ENCODE measurements at regions not wholly inside any gene's neighbourhood (a gene's known extent, or its start where the extent isn't known, plus 50 kb on each side); places are given as distances from the start of the nearest gene placed in this dataset.

- intact Hi-C loops (cut with micrococcal nuclease; ENCODE audit: unreplicated experiment): loop anchor here (1.0 to 2.0 kb wide), 3 partner anchors 30 to 51 kb away; no protein-coding TSS in a partner anchor
- DNase-seq (ENCODE audit: low spot score) (peak; percentile 95), FAIRE-seq (peak; percentile 63), ATAC-seq (peak; percentile 75)
- peak overlapping the region in 1 of 3 experiments; percentile 18; a peak in 1 of 6 replicates for H3K4me3 ChIP-seq (replicated peaks in 1 of 3; ENCODE audit: insufficient read depth in 1 of 3, low read depth in 2 of 3, low read length in 3 of 3)
- POLR2A ChIA-PET: no interaction called here
- in situ Hi-C loops (cut with HindIII; ENCODE audit: extremely low pct_ligation_motif_present, low pct_unique_long_range_greater_than_20kb): no loop called here
- no peaks in the 10 kb centered on the region for H3K79me2 ChIP-seq (ENCODE audit: insufficient read depth, low read length)
- CTCF ChIA-PET (ENCODE audit: low intra/inter-chr PET ratio, low total read pairs): no interaction called here
- H2AFZ ChIP-seq (ENCODE audit: low read length): no peak overlapping the region
- H3K9me3 ChIP-seq (ENCODE audit: low read length): no peaks in the 10 kb centered on the region
- peak overlapping the region; percentile 63 for H3K4me2 ChIP-seq (ENCODE audit: low read depth, low read length)
- peak overlapping the region; percentile 74 for H3K27ac ChIP-seq (ENCODE audit: extremely low read length, insufficient read depth, low read length)
- no TSS peak for BruUV-seq (replicated peaks)
- H3K36me3 ChIP-seq (replicated peaks in 1 of 2; ENCODE audit: control insufficient read depth in 1 of 2, insufficient read depth in 2 of 2, low read length in 2 of 2): no peaks in the 10 kb centered on the region
- H3K9ac ChIP-seq (ENCODE audit: insufficient read depth, low read depth, low read length): peak overlapping the region; percentile 62
- peaks cover 64% of the 10 kb centered on the region for H3K4me1 ChIP-seq (ENCODE audit: insufficient read depth, low read length)
- no peaks in the 10 kb centered on the region for H3K27me3 ChIP-seq (ENCODE audit: control insufficient read depth in 1 of 2, insufficient read depth in 2 of 2, low read length in 2 of 2)
- no peaks in the 10 kb centered on the region for H4K20me1 ChIP-seq (ENCODE audit: insufficient read depth, low read length)
- TF ChIP-seq ZNF383 (CRISPR knock-in tag; IDR thresholded peaks at IDR 0.05; ENCODE audit: borderline replicate concordance) (no peak), KDM1A (CRISPR knock-in tag; IDR thresholded peaks at IDR 0.05) (no peak), HMGXB3 (CRISPR knock-in tag; IDR thresholded peaks at IDR 0.05; ENCODE audit: borderline replicate concordance) (0 out of 2 replicates have a peak, but pooled peaks have one; percentile 24), EHMT2 (IDR thresholded peaks at IDR 0.05; ENCODE audit: borderline replicate concordance, low read depth, low read length) (peak; percentile 85; the same call in 1 of the 2 replicates), KDM5A (IDR thresholded peaks at IDR 0.05; ENCODE audit: borderline replicate concordance, low read length) (no peak), IKZF4 (CRISPR knock-in tag; IDR thresholded peaks at IDR 0.05; ENCODE audit: borderline replicate concordance, low read depth, not compliant biosample characterization) (no peak), PAXIP1 (CRISPR knock-in tag; conservative IDR thresholded peaks at IDR 0.05) (peak; percentile 66), ZNF205 (CRISPR knock-in tag; IDR thresholded peaks at IDR 0.05) (0 out of 2 replicates have a peak, but pooled peaks have one; percentile 36), SNAI1 (CRISPR knock-in tag; IDR thresholded peaks at IDR 0.05; ENCODE audit: borderline replicate concordance) (peak; percentile 37; the same call in 1 of the 2 replicates), ISL2 (CRISPR knock-in tag; IDR thresholded peaks at IDR 0.05) (peak; percentile 62; the same call in 1 of the 2 replicates), RCOR2 (CRISPR knock-in tag; IDR thresholded peaks at IDR 0.05) (peak; percentile 83; the same call in 1 of the 2 replicates), ZC3H13 (CRISPR knock-in tag; IDR thresholded peaks at IDR 0.05) (no peak), HOXA9 (CRISPR knock-in tag; IDR thresholded peaks at IDR 0.05; ENCODE audit: borderline replicate concordance) (no peak), ZNF503 (CRISPR knock-in tag; IDR thresholded peaks at IDR 0.05) (no peak; the same call in 1 of the 2 replicates)
These were observed 94.9 kb upstream of the ADGRF1 start for GRCh38 chr6:47137073-47137472.
